ENCODE measurements at regions not wholly inside any gene's neighbourhood (a gene's known extent, or its start where the extent isn't known, plus 50 kb on each side); places are given as distances from the start of the nearest gene placed in this dataset.
A peak's percentile ranks its signal among the peaks of the same experiment; 100 is the strongest.
"Not testable (repeated sequence)": the region's sequence is repeated elsewhere in the genome, so short reads cannot be mapped to it uniquely, and the experiment has no call there.

DNA sequence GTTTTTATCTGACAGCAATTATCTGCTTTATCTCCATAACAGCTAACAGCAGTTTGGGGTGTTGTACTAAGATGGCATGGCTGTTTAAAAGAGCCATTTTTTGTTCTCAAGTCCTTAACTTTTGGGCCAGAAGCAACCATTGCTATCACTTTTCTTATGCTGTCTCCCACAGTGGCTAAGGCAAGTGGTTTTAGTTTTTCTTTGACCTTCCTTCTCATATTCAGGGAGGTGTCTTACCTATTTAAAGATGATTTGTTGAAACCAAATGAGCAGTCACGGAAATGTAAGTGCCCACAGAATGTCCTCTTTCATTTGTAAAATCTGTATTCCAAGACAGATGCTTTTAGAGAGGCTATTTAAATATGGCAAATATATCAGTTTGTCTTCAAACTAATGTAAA, 96.8 kb upstream of the USP15 start:
- DNase-seq, result no peak

- DNase-seq, result no peak
Observed at GRCh38 chr12:62164036-62164435, 96.2 kb upstream of the USP15 start.

GRCh38 chr12:62166525-62166924, 93.7 kb upstream of the USP15 start:
- DNase-seq, result no peak

DNA sequence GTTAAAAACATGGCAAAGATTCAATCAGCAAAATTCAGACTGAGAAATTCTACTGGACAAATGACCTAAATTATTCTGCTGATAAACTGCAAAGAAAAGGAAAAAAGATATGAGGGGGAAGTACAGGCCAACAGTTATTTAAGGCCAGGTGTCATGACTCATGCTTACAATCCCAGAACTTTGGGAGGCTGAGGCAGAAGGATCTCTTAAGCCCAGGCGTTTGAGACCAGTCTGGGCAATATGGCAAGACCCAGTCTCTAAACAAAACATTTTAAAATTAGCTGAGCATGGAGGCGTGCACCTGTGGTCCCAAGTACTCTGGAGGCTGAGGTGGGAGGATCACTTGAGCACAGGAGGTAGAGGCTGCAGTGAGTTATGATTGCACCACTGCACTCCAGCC, 91.8 kb upstream of the USP15 start:
- DNase-seq, result no peak

DNA sequence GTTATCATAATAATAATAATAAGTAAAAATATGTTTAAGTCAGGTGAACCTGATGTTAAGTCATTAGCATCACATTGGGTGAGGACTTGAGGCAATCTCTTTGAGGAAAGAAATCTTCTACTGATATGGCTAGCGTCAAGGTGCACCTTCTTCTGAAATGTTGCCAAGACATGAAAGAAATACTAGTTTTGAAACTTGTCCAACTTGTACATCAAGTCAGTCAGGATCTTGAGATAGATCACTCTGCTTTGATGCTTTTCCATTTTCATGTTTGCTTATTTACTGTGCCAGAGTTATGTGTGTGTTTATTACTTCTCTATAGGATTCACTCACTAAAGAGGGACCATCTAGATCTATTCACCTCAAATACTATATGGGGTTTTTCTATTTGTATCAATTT, 90.0 kb upstream of the USP15 start:
- no peak for DNase-seq

- no peak for DNase-seq
Observed at GRCh38 chr12:62190689-62191490, 69.3 kb upstream of the USP15 start.

GRCh38 chr12:62191491-62192179, 68.6 kb upstream of the USP15 start:
- no peak for DNase-seq

- peak; percentile 43 to 81 for DNase-seq
Observed at GRCh38 chr12:62192180-62192902, 67.9 kb upstream of the USP15 start.

DNA sequence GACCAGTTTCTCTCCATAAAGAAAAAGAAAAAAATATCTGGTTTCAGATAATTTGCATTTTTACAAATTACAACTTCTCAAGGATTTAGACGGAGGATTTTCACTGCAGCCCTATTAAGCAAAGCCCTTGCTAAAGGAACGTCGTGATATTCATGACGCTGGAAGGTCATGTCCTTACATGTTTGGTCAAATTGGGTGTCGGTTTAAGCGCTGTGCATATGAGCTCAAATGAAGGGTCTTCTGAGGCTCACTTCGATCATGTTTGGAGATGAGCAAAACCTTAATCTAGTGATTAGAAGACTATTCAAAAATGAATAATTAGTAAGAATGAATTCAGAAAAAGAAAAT, 67.3 kb upstream of the USP15 start:
- no peak for DNase-seq

DNA sequence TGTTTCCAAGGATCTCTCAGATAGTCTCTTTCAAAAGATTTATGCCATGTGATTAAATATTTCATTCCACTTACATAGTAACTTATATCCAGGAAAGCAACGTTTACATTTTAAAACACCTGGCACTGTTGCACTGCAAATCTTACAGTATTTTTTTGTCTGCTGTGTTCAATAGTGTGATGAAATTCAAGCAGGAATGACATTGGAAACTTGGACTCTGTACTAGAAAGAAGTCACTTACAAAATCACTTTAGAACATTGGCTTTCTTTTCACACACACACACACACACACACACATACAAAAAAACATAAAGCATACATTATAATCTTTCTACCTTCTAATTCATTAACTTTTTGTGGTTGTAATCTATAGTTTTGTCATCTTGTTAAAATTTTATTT, 66.2 kb upstream of the USP15 start:
- DNase-seq, result no peak

GRCh38 chr12:62194616-62195015, 65.6 kb upstream of the USP15 start:
- no peak for DNase-seq

- no peak for DNase-seq
Observed at GRCh38 chr12:62196146-62196545, 64.1 kb upstream of the USP15 start.

- not testable (repeated sequence) for DNase-seq
Observed at GRCh38 chr12:62202861-62203260, 57.3 kb upstream of the USP15 start.

DNA sequence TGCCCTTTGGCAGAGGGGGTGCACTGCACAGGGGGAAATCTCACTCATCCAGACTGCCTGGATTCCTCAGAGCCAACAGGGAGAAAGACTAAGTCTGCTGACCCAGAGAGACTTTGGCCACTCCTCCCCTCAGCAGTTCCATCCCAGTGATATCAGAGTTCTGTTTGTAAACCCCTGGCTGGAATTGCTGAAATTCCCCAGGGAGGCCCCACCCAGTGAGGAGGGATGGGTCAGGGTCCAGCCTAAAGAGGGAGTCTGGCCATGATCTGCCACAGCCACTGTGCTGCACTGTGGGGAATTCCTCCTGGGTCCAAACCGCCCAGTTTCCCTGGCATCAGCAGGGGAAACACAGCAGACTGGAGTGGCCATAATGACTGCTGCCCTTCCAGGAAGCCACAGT, 54.9 kb upstream of the USP15 start:
- no peak for DNase-seq

GRCh38 chr12:62207248-62207647, 53.0 kb upstream of the USP15 start:
- no peak for DNase-seq
